ENCODE measurements at regions not wholly inside any gene's neighbourhood (a gene's known extent, or its start where the extent isn't known, plus 50 kb on each side); places are given as distances from the start of the nearest gene placed in this dataset.
A peak's percentile ranks its signal among the peaks of the same experiment; 100 is the strongest.

GRCh38 chr6:148146717-148147462 is 195.7 kb upstream of the SASH1 start:
- no peak for DNase-seq (ENCODE audit: low spot score)

DNA sequence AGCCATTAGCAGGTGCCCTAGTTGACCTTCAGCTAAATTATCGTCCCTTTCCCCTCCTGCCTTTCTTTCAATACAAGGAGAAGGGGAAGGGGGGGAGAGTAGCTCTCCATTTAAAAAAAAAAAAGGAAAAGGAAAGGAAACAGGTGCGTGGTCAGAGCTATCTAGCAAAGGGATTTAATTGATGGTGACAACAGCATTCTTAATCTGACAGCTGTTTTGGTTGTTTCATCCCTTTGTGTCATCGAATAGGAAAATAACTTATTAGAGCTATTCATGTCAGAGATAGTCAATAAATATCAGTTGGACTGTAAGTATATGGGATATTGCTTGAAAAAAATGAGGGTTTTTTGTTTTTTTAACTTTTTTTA is 195.2 kb upstream of the SASH1 start:
- DNase-seq (ENCODE audit: low spot score) = no peak

DNA sequence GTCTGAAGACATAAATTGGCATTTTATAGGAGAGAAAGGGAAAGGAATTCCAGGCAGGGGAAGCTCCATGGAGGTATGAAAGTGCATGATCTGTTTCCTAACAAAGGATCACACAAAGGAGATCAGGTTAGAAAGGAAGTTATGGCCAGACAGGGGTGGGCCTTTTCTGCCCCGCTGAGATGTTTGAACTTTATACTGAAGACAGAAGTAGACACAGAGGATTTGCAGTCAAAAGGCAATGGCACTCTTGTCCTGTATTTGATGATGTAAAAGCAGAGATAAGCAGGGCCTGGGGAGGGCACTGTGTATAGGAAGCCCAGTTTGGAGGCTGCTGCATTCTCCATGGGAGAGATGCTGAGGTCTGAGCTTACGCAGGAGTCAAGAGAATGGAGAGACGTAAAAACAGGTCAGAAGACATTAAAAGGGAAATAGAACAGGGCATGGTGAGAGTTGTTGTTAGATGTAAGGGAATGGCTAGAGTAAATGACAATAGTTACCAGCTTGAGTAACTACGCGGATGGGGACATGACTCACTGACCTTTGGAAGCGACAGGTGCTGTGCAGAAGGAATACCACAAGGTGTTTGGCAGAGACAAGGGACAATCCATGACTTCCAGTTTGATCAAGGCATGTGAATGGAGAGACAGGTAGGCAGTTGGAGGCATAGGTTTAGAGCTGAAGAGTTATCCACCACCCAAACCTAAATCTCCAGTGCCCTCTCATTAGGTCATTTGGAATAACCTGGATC is 190.6 kb upstream of the SASH1 start:
- no peak for DNase-seq (ENCODE audit: low spot score)

DNA sequence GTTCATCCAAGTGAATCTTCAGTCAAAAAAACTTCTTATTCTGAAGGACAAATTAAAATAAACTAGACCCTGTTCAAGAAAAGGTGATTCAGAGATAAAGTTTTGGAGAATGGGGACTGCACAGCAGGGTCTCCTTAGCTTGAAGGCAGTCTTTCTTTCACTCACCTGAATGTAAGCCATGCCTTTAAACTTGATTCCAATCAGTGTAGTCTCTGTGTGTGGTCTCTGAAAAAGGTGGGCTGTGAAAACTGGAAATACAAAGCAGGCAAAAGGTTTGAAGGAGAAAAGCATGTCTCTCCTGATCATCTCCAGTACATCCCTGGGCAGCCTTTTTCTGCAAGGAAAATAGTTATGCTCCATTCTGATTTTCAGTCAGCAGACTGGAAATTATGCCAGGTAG is 188.0 kb upstream of the SASH1 start:
- DNase-seq (ENCODE audit: low spot score) = no peak

DNA sequence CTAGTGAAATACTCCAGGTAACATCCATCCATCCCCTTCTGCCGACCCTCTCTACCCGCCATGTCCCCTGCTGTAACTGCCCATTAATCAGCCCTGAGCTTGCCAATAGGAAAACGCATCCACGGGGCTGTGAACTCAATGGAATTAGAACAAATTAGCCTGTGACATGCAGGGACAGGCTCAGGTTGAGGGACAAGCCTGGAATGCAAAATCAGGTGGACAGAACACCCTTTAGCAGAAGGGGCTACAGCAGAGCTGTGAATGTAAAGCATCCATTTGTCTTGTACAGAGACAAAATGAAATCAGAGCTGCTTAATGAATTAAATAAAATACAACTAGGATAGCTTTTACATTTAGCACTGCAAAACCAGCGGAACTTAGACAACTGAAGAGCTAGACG is 187.3 kb upstream of the SASH1 start:
- no peak for DNase-seq (ENCODE audit: low spot score)

GRCh38 chr6:148157841-148158240 is 184.8 kb upstream of the SASH1 start:
- no peak for DNase-seq (ENCODE audit: low spot score)

DNA sequence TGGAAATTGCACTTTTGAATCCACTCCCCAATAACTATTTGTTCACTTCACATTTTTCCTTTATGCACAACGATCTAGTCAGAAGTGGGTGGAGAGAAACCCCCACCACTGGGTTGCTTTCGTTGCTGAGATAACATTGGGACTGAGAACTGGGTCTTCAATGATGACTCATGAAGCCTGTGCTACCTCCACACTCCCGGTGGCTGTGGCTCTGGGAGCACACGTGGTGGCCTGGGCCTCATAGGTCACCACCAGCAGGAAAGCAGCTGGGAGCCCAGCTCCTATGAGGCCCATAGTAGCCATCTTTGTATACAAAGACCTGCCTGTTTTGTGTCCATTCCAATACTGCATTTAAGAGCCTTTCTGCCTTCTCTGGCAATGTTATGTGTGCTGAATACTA is 178.0 kb upstream of the SASH1 start:
- no peak for DNase-seq (ENCODE audit: low spot score)

GRCh38 chr6:148166339-148166968 is 176.2 kb upstream of the SASH1 start:
- DNase-seq (ENCODE audit: low spot score) = peak; percentile 22

DNA sequence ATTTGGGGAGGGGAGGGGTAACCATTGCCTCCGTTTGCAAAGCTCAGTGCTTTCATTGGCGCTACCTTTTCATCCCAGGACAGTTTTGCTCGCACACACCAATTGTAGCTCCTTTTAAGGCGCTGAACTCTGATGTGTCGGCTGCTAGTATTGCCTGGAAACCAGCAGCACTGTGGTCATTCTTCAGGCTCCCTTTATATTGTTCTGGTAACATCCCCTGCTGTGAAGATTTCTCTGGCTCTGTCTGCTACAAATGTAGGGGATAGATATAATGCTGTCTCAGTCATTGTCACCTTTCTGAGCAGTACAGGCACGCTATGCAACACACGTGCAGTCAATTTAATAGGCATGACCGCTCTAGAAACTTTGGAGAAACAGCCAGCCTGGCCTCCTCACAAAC is 172.9 kb upstream of the SASH1 start:
- no peak for DNase-seq (ENCODE audit: low spot score)

- no peak for DNase-seq (ENCODE audit: low spot score)
Observed at GRCh38 chr6:148170286-148170685, 172.4 kb upstream of the SASH1 start.

DNA sequence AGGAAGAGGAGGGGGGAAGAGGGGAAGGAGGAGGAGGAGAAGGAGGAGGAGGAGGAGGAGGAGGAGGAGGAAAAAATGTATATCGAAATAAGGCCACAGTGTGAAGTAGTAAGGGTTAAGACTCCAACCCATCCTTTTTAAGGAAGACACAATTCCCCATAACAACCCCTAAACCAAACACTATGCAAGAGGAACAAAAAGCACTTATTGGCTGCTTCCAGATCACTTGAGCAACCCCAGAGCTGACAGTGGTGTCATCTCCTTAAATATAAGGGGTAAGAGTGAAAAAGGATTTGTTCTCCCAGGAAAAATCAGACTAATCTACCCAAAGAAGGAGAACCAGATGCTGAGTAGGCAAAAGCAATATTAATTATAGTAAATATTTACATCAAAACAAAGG is 169.1 kb upstream of the SASH1 start:
- no peak for DNase-seq (ENCODE audit: low spot score)

GRCh38 chr6:148175550-148176188 is 167.0 kb upstream of the SASH1 start:
- no peak for DNase-seq (ENCODE audit: low spot score)

- DNase-seq (ENCODE audit: low spot score) = no peak
Observed at GRCh38 chr6:148177589-148178233, 164.9 kb upstream of the SASH1 start.

GRCh38 chr6:148179786-148180185 is 162.9 kb upstream of the SASH1 start:
- DNase-seq (ENCODE audit: low spot score) = no peak

- no peak for DNase-seq (ENCODE audit: low spot score)
Observed at GRCh38 chr6:148182378-148182777, 160.3 kb upstream of the SASH1 start.

- DNase-seq (ENCODE audit: low spot score) = no peak
Observed at GRCh38 chr6:148183776-148184175, 158.9 kb upstream of the SASH1 start.

DNA sequence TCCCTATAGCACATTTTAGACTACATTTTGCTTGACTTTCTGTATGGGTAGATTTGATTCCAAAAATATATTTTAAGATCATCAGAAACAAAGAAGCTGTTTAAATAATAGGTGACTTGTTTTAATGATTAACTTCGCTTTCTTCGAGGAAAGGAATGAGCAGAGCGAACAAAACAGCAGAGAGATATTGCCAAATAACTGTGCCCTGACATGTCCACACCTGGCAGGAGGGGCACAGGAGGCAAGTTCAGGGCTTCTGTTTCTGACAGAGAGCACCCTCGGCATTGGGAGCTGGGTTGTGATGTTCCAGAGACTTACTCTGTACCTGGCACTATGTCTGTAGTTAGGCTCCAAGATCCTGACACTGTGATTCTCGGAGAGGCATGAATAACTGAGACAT is 155.7 kb upstream of the SASH1 start:
- no peak for DNase-seq (ENCODE audit: low spot score)

GRCh38 chr6:148192310-148192709 is 150.3 kb upstream of the SASH1 start:
- no peak for DNase-seq (ENCODE audit: low spot score)

GRCh38 chr6:148193063-148193680 is 149.5 kb upstream of the SASH1 start:
- DNase-seq (ENCODE audit: low spot score) = no peak

GRCh38 chr6:148195511-148195910 is 147.1 kb upstream of the SASH1 start:
- DNase-seq (ENCODE audit: low spot score) = no peak

- DNase-seq (ENCODE audit: low spot score) = no peak
Observed at GRCh38 chr6:148199584-148199983, 143.1 kb upstream of the SASH1 start.
